Liver (tissue), 8 donors: ENCODE measurements at regions not wholly inside any gene's neighbourhood (a gene's known extent, or its start where the extent isn't known, plus 50 kb on each side); places are given as distances from the start of the nearest gene placed in this dataset.

Experiments
- DNase-seq: peaks from one replicate; pipeline ENCODE4 v3.0.0-alpha.2; 2017; ENCODE audit warnings: low spot score
- H3K27ac ChIP-seq, 2 donors: one replicate each; pipeline ENCODE4 v1.7.0; 2013; ENCODE audit warnings: inconsistent platforms in 2 of 2, low read length in 2 of 2, control low read depth in 1 of 2, low read depth in 1 of 2, mild to moderate bottlenecking in 1 of 2
- H3K27me3 ChIP-seq, 4 donors: one replicate each; pipeline versions ENCODE4 v1.6.1 to v1.7.0; 2013; ENCODE audit warnings: low read length in 3 of 4, inconsistent platforms in 1 of 4, mild to moderate bottlenecking in 1 of 4, moderate library complexity in 1 of 4; ENCODE audit not compliant: control insufficient read depth in 4 of 4, insufficient read depth in 4 of 4
- H3K36me3 ChIP-seq, 4 donors: one replicate each; pipeline versions ENCODE4 v1.6.1 to v1.7.0; 2013; ENCODE audit warnings: low read length in 3 of 4, mild to moderate bottlenecking in 3 of 4, low read depth in 1 of 4, moderate library complexity in 1 of 4; ENCODE audit not compliant: control insufficient read depth in 4 of 4, insufficient read depth in 3 of 4
- H3K4me1 ChIP-seq, 4 donors: one replicate each; pipeline versions ENCODE4 v1.6.1 to v1.7.0; 2013; ENCODE audit warnings: low read length in 3 of 4, mild to moderate bottlenecking in 3 of 4, moderate library complexity in 1 of 4; ENCODE audit not compliant: control insufficient read depth in 4 of 4, insufficient read depth in 4 of 4
- H3K4me3 ChIP-seq, 3 donors: one replicate each; pipeline versions ENCODE4 v1.6.1 to v1.7.0; 2013; ENCODE audit warnings: low read length in 3 of 3, control low read depth in 1 of 3, low read depth in 1 of 3, mild to moderate bottlenecking in 1 of 3
- H3K9ac ChIP-seq, 2 donors: one replicate each; pipeline ENCODE4 v1.7.0; 2013; ENCODE audit warnings: low read length in 2 of 2, mild to moderate bottlenecking in 2 of 2, moderate library complexity in 2 of 2, control low read depth in 1 of 2, low read depth in 1 of 2
- H3K9me3 ChIP-seq, 4 donors: one replicate each; pipeline versions ENCODE4 v1.6.1 to v1.7.0; 2013; ENCODE audit warnings: low read length in 3 of 4; ENCODE audit not compliant: control insufficient read depth in 4 of 4
- ATF3 ChIP-seq: IDR thresholded peaks from 2 replicates; pipeline ENCODE4 v1.6.1; 2016; ENCODE audit warnings: antibody characterized with exemption
- CTCF ChIP-seq: fragments of 150-350 bp; IDR thresholded peaks from 2 replicates; pipeline ENCODE4 v1.5.1; 2017; ENCODE audit warnings: improper control_type of control experiment, low read depth, low read length; ENCODE audit not compliant: missing input control
- EGR1 ChIP-seq, 2 donors: IDR thresholded peaks; 2 replicates each; pipeline ENCODE4 v1.6.1; 2016 to 2018; ENCODE audit warnings: antibody characterized with exemption in 2 of 2, low read depth in 2 of 2
- FOXA1 ChIP-seq: IDR thresholded peaks from 2 replicates; pipeline ENCODE4 v1.6.1; 2016; ENCODE audit warnings: antibody characterized with exemption
- FOXA2 ChIP-seq: IDR thresholded peaks from 2 replicates; pipeline ENCODE4 v1.6.1; 2016; ENCODE audit warnings: antibody characterized with exemption
- GABPA ChIP-seq, 2 donors: IDR thresholded peaks in 1 of 2; conservative IDR thresholded peaks in 1 of 2; 2 replicates each; pipeline ENCODE4 v1.6.1; 2016; ENCODE audit warnings: antibody characterized with exemption in 2 of 2, mild to moderate bottlenecking in 1 of 2, moderate library complexity in 1 of 2
- HNF4A ChIP-seq, 2 donors: conservative IDR thresholded peaks; 2 replicates each; pipeline ENCODE4 v1.6.1; 2016; ENCODE audit warnings: antibody characterized with exemption in 2 of 2, mild to moderate bottlenecking in 2 of 2
- HNF4G ChIP-seq: IDR thresholded peaks from 2 replicates; pipeline ENCODE4 v1.6.1; 2016; ENCODE audit warnings: antibody characterized with exemption
- JUND ChIP-seq, 2 donors: IDR thresholded peaks; 2 replicates each; pipeline ENCODE4 v1.6.1; 2016; ENCODE audit warnings: antibody characterized with exemption in 2 of 2
- MAX ChIP-seq: IDR thresholded peaks from 2 replicates; pipeline ENCODE4 v1.6.1; 2016; ENCODE audit warnings: antibody characterized with exemption
- NR2F2 ChIP-seq: IDR thresholded peaks from 2 replicates; pipeline ENCODE4 v1.6.1; 2016; ENCODE audit warnings: antibody characterized with exemption
- RAD21 ChIP-seq, 2 donors: IDR thresholded peaks; 2 replicates each; pipeline ENCODE4 v1.6.1; 2016; ENCODE audit warnings: antibody characterized with exemption in 2 of 2, mild to moderate bottlenecking in 2 of 2
- REST ChIP-seq: IDR thresholded peaks from 2 replicates; pipeline ENCODE4 v1.6.1; 2016; ENCODE audit warnings: antibody characterized with exemption, mild to moderate bottlenecking
- RXRA ChIP-seq, 2 donors: IDR thresholded peaks; 2 replicates each; pipeline ENCODE4 v1.6.1; 2017 to 2018; ENCODE audit warnings: antibody characterized with exemption in 2 of 2, mild to moderate bottlenecking in 1 of 2
- SP1 ChIP-seq: IDR thresholded peaks from 2 replicates; pipeline ENCODE4 v1.6.1; 2018; ENCODE audit warnings: antibody characterized with exemption, mild to moderate bottlenecking
- TAF1 ChIP-seq: conservative IDR thresholded peaks from 2 replicates; pipeline ENCODE4 v1.6.1; 2016; ENCODE audit warnings: antibody characterized with exemption, mild to moderate bottlenecking
- YY1 ChIP-seq: IDR thresholded peaks from 2 replicates; pipeline ENCODE4 v1.6.1; 2016; ENCODE audit warnings: antibody characterized with exemption, mild to moderate bottlenecking
- ZBTB33 ChIP-seq: IDR thresholded peaks from 2 replicates; pipeline ENCODE4 v1.6.1; 2016; ENCODE audit warnings: antibody characterized with exemption
- WGBS: extraction: QIAGEN DNeasy Blood & Tissue Kit; methylation state at CpG from one replicate; pipeline ENCODE4 v1.1.7; 2013; 5-methylcytosine and 5-hydroxymethylcytosine counted together
- donor health status: healthy.
- donor health status: healthy.
- donor health status: healthy.
- donor health status: healthy.
- donor health status: healthy.

GRCh38 chr12:126454581-126454980 lies 1389.3 kb downstream of the AACS start:
- H3K9ac ChIP-seq = no peak overlapping the region
- no peak overlapping the region for H3K27ac ChIP-seq
- no peak overlapping the region for H3K4me3 ChIP-seq
- WGBS = 75% methylated on average over 5 of the region's 5 CpGs
- no peaks in the 10 kb centered on the region for H3K4me1 ChIP-seq
- no peaks in the 10 kb centered on the region for H3K36me3 ChIP-seq
- peaks cover 0 to 3% (median 0%) of the 10 kb centered on the region in 4 donors for H3K9me3 ChIP-seq
- DNase-seq = no peak
- no peak for TF ChIP-seq REST
- no peak for TF ChIP-seq FOXA1
- no peak for TF ChIP-seq RXRA (IDR thresholded peaks at IDR 0.05)
- no peak for TF ChIP-seq RAD21 (IDR thresholded peaks at IDR 0.05)
- no peaks in the 10 kb centered on the region for H3K27me3 ChIP-seq

GRCh38 chr12:126457776-126458175 lies 1392.5 kb downstream of the AACS start:
- H3K36me3 ChIP-seq = no peaks in the 10 kb centered on the region
- 88% methylated on average over 13 of the region's 13 CpGs for WGBS
- no peak overlapping the region for H3K4me3 ChIP-seq
- no peaks in the 10 kb centered on the region for H3K4me1 ChIP-seq
- TF ChIP-seq HNF4A (conservative IDR thresholded peaks at IDR 0.05) (no peak), TAF1 (no peak), HNF4G (no peak), CTCF (no peak), FOXA1 (no peak), RAD21 (IDR thresholded peaks at IDR 0.05) (no peak), GABPA (IDR thresholded peaks at IDR 0.05 in 1 of 2, conservative IDR thresholded peaks at IDR 0.05 in 1 of 2) (no peak), JUND (IDR thresholded peaks at IDR 0.05) (no peak), REST (no peak), FOXA2 (no peak), NR2F2 (no peak), EGR1 (IDR thresholded peaks at IDR 0.05; ENCODE audit: low read depth in 2 of 2) (no peak), SP1 (no peak), ZBTB33 (no peak), RXRA (IDR thresholded peaks at IDR 0.05) (no peak), MAX (no peak), ATF3 (no peak), YY1 (no peak)
- no peaks in the 10 kb centered on the region for H3K27me3 ChIP-seq
- H3K27ac ChIP-seq = no peak overlapping the region
- DNase-seq = no peak
- H3K9ac ChIP-seq = no peak overlapping the region
- peaks cover 0 to 3% (median 0%) of the 10 kb centered on the region in 4 donors for H3K9me3 ChIP-seq
